Keratinocyte (primary cell): ENCODE measurements at regions not wholly inside any gene's neighbourhood (a gene's known extent, or its start where the extent isn't known, plus 50 kb on each side); places are given as distances from the start of the nearest gene placed in this dataset.

Experiments
- DNase-seq: peaks from one replicate; pipeline ENCODE4 v3.0.0-alpha.2; 2011; ENCODE audit warnings: low read depth, missing footprints, low spot score
- FAIRE-seq: peaks from 2 replicates; lab custom pipeline; 2011; peaks lifted over from hg19 to GRCh38; lab: Jason Lieb, UNC
- H2AFZ ChIP-seq: 2 replicates; pipeline ENCODE4 v1.6.0; 2012; ENCODE audit warnings: low read length, control low read depth, inconsistent platforms; ENCODE audit not compliant: control insufficient read depth
- H3K27ac ChIP-seq: 2 replicates; pipeline ENCODE4 v1.5.1; 2011; ENCODE audit warnings: low read length; ENCODE audit not compliant: control insufficient read depth, insufficient read depth
- H3K27me3 ChIP-seq: 3 replicates; pipeline ENCODE4 v1.6.0; 2011; ENCODE audit warnings: low read length; ENCODE audit not compliant: control insufficient read depth, insufficient read depth; ENCODE audit errors: extremely low read depth
- H3K36me3 ChIP-seq, 2 experiments: 2 replicates in 1 of 2; 3 replicates in 1 of 2; pipeline ENCODE4 v1.5.1; 2011; ENCODE audit warnings: low read length in 2 of 2, mild to moderate bottlenecking in 1 of 2; ENCODE audit not compliant: control insufficient read depth in 2 of 2, insufficient read depth in 2 of 2; ENCODE audit errors: extremely low read depth in 1 of 2
- H3K4me1 ChIP-seq: 3 replicates; pipeline ENCODE4 v1.5.1; 2011; ENCODE audit warnings: low read length; ENCODE audit not compliant: control insufficient read depth, insufficient read depth; ENCODE audit errors: extremely low read depth
- H3K4me2 ChIP-seq: 3 replicates; pipeline ENCODE4 v1.6.0; 2011; ENCODE audit warnings: low read depth, low read length; ENCODE audit not compliant: control insufficient read depth, insufficient read depth; ENCODE audit errors: extremely low read depth
- H3K4me3 ChIP-seq, 3 experiments: fragments of 200-600 bp in 1 of 3; sonication (generic) in 1 of 3; 2 replicates in 2 of 3; 3 replicates in 1 of 3; pipeline ENCODE4 v1.5.1; 2011 to 2016; ENCODE audit warnings: low read length in 3 of 3, mild to moderate bottlenecking in 3 of 3, control low read depth in 2 of 3, inconsistent platforms in 1 of 3, low read depth in 1 of 3, mixed read lengths in 1 of 3, mixed run types in 1 of 3, moderate library complexity in 1 of 3; ENCODE audit not compliant: control insufficient read depth in 2 of 3, insufficient read depth in 2 of 3; ENCODE audit errors: extremely low read depth in 1 of 3
- H3K79me2 ChIP-seq: 2 replicates; pipeline ENCODE4 v1.6.0; 2012; ENCODE audit warnings: low read length; ENCODE audit not compliant: control insufficient read depth, insufficient read depth
- H3K9ac ChIP-seq: 3 replicates; pipeline ENCODE4 v1.6.0; 2011; ENCODE audit warnings: low read length; ENCODE audit not compliant: control insufficient read depth, insufficient read depth; ENCODE audit errors: extremely low read depth
- H3K9me1 ChIP-seq: 3 replicates; pipeline ENCODE4 v1.6.0; 2011; ENCODE audit warnings: low read length; ENCODE audit not compliant: control insufficient read depth, insufficient read depth; ENCODE audit errors: extremely low read depth
- H3K9me3 ChIP-seq: 2 replicates; pipeline ENCODE4 v1.5.1; 2012; ENCODE audit warnings: low read depth, low read length; ENCODE audit not compliant: control insufficient read depth
- H4K20me1 ChIP-seq: 3 replicates; pipeline ENCODE4 v1.6.0; 2011; ENCODE audit warnings: low read length; ENCODE audit not compliant: control insufficient read depth, insufficient read depth; ENCODE audit errors: extremely low read depth
- CTCF ChIP-seq, 3 experiments: IDR thresholded peaks in 1 of 3; conservative IDR thresholded peaks in 1 of 3; optimal IDR thresholded peaks in 1 of 3; 2 replicates in 2 of 3; 3 replicates in 1 of 3; pipeline versions ENCODE3 to v1.5.1; 2011; ENCODE audit warnings: low read length in 3 of 3, mild to moderate bottlenecking in 3 of 3, moderate library complexity in 2 of 3, control low read depth in 1 of 3, inconsistent platforms in 1 of 3; ENCODE audit not compliant: insufficient read depth in 2 of 3; ENCODE audit errors: extremely low read depth in 1 of 3
- EZH2 ChIP-seq: IDR thresholded peaks from one replicate; pipeline ENCODE4 v1.6.1; 2012; ENCODE audit warnings: inconsistent platforms, mild to moderate bottlenecking, low read length, moderate library complexity
- dilution Hi-C: fragments of 300-500 bp; cut with MboI; formaldehyde crosslinking; loops from one replicate; pipeline ENCODE4 v1.7.0; 2020; ENCODE audit warnings: low sequenced_read_pairs; ENCODE audit not compliant: extremely low pct_ligation_motif_present

GRCh38 chr18:27428716-27429475, 243.8 kb upstream of the CHST9 start:
- no peaks in the 10 kb centered on the region for H3K9me1 ChIP-seq
- no peaks in the 10 kb centered on the region for H3K4me1 ChIP-seq
- no peak for FAIRE-seq
- H3K9me3 ChIP-seq = no peaks in the 10 kb centered on the region
- dilution Hi-C loops = no loop called here
- no peak overlapping the region for H3K4me2 ChIP-seq
- no peaks in the 10 kb centered on the region for H3K79me2 ChIP-seq
- no peak overlapping the region for H3K27ac ChIP-seq
- no peaks in the 10 kb centered on the region for H3K36me3 ChIP-seq
- no peak for DNase-seq
- TF ChIP-seq CTCF (optimal IDR thresholded peaks at IDR 0.05 in 1 of 3, IDR thresholded peaks at IDR 0.05 in 1 of 3, conservative IDR thresholded peaks at IDR 0.05 in 1 of 3; ENCODE audit: extremely low read depth in 1 of 3, insufficient read depth in 2 of 3, low read length in 3 of 3) (no peak), EZH2 (no peak)
- H4K20me1 ChIP-seq = no peaks in the 10 kb centered on the region
- H3K9ac ChIP-seq = no peak overlapping the region
- no peaks in the 10 kb centered on the region for H3K27me3 ChIP-seq
- no peak overlapping the region for H2AFZ ChIP-seq
- no peak overlapping the region for H3K4me3 ChIP-seq

- Histone ChIP-seq H3K4me2 (no peak overlapping the region), H3K9ac (no peak overlapping the region), H2AFZ (no peak overlapping the region), H3K79me2 (no peaks in the 10 kb centered on the region), H3K36me3 (no peaks in the 10 kb centered on the region), H3K27ac (no peak overlapping the region), H3K9me3 (no peaks in the 10 kb centered on the region), H3K4me1 (no peaks in the 10 kb centered on the region), H3K9me1 (no peaks in the 10 kb centered on the region), H3K4me3 (no peak overlapping the region), H4K20me1 (no peaks in the 10 kb centered on the region), H3K27me3 (no peaks in the 10 kb centered on the region)
- peak in 2 of 3 experiments; percentile 37 to 42 for TF ChIP-seq CTCF (optimal IDR thresholded peaks at IDR 0.05 in 1 of 3, IDR thresholded peaks at IDR 0.05 in 1 of 3, conservative IDR thresholded peaks at IDR 0.05 in 1 of 3; ENCODE audit: extremely low read depth in 1 of 3, insufficient read depth in 2 of 3, low read length in 3 of 3)
- TF ChIP-seq EZH2 = no peak
- FAIRE-seq (no peak), DNase-seq (no peak)
- dilution Hi-C loops = no loop called here
Measured at GRCh38 chr18:27428120-27428519, 243.0 kb upstream of the CHST9 start.
